ENCODE measurements at regions not wholly inside any gene's neighbourhood (a gene's known extent, or its start where the extent isn't known, plus 50 kb on each side); places are given as distances from the start of the nearest gene placed in this dataset.
A peak's percentile ranks its signal among the peaks of the same experiment; 100 is the strongest.
"Not testable (repeated sequence)": the region's sequence is repeated elsewhere in the genome, so short reads cannot be mapped to it uniquely, and the experiment has no call there.

GRCh38 chr6:132045877-132046276, 94.7 kb upstream of the CCN2 start:
- no peak for DNase-seq (ENCODE audit: low read depth)

GRCh38 chr6:132043148-132043547, 92.0 kb upstream of the CCN2 start:
- no peak for DNase-seq (ENCODE audit: low read depth)

DNA sequence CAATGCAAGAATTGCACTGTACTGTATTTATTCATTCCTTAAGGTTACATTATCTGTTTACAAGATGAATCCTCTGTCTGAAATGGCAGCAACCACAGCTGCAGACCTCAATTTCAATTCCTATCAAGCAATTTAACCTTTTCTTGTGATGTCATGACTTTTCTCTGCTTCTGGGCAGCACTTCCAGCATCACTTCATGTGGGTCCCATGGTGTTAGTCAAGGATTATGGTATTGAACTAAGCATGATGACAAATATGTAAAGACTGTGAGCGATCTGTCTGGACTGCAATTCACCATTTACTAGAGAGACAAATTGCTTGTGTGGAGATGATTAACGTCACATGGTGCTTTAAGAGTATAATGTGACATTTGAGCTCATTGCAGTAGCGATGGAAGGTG, 90.5 kb upstream of the CCN2 start:
- DNase-seq (ENCODE audit: low read depth), result no peak

GRCh38 chr6:132028029-132028428, 76.9 kb upstream of the CCN2 start:
- no peak for DNase-seq (ENCODE audit: low read depth)

GRCh38 chr6:132025468-132025867, 74.3 kb upstream of the CCN2 start:
- no peak for DNase-seq (ENCODE audit: low read depth)

DNA sequence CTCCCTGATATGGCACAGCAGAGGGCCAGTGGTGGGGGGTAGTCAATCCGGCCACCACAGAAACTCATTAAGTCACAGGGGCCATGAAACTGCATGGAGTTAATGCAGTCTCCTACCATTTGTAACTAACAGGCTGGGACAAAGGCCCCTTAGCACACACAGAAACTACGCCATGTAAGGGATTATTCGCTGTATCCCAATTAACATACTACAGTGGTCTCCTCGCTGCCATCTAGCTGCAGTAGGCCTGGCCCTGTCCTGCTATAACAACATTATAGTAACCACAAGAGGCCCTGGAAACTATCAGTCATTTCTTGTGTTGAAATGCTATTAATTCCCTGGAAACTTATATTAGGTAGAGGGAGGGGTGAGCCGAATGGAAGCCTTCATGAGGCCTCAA, 72.3 kb upstream of the CCN2 start:
- DNase-seq (ENCODE audit: low read depth), result no peak

- no peak for DNase-seq (ENCODE audit: low read depth)
These were observed 70.6 kb upstream of the CCN2 start for GRCh38 chr6:132021552-132022375.

DNA sequence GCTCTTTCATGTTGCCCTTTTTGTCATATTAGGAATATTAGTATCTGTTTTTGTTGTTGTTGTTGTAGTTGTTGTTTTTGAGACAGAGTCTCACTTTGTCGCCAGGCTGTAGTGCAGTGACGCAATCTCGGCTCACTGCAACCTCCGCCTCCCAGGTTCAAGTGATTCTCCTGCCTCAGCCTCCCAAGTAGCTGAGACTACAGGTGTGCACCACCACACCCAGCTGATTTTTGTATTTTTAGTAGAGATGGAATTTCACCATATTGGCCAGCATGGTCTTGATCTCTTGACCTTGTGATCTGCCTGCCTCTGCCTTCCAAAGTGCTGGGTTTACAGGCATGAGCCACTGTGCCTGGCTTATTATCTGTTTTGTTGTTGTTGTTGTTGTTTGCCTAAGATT, 69.7 kb upstream of the CCN2 start:
- not testable (repeated sequence) for DNase-seq (ENCODE audit: low read depth)

GRCh38 chr6:132020138-132020581, 69.0 kb upstream of the CCN2 start:
- DNase-seq (ENCODE audit: low read depth), result no peak

DNA sequence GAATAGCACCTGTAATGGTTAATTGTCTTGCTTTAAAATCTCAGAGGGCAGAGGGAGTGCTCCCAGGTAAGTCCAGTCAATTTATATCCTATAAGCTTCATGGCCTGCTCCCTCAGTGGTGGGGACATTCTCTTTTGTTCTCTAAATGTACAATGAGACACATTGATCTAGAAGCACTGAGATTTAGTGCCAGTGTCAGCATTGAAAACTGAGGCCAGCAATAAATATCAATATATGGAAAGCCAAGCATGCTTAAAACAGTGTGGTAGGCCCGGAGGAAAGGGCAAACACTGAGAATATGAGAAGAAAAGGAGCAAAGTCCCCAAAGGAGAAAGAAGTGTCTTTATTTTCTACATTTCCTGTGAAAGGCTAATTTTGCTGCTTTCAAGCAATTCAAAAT, 68.4 kb upstream of the CCN2 start:
- no peak for DNase-seq (ENCODE audit: low read depth)

GRCh38 chr6:132017942-132018341, 66.8 kb upstream of the CCN2 start:
- no peak for DNase-seq (ENCODE audit: low read depth)

GRCh38 chr6:132016396-132016795, 65.2 kb upstream of the CCN2 start:
- DNase-seq (ENCODE audit: low read depth), result no peak

GRCh38 chr6:132011582-132011981, 60.4 kb upstream of the CCN2 start:
- DNase-seq (ENCODE audit: low read depth), result no peak

- DNase-seq (ENCODE audit: low read depth), result no peak
These were observed 58.0 kb upstream of the CCN2 start for GRCh38 chr6:132009175-132009574.

- DNase-seq (ENCODE audit: low read depth), result peak; percentile 53
These were observed 56.5 kb upstream of the CCN2 start for GRCh38 chr6:132007474-132008190.

DNA sequence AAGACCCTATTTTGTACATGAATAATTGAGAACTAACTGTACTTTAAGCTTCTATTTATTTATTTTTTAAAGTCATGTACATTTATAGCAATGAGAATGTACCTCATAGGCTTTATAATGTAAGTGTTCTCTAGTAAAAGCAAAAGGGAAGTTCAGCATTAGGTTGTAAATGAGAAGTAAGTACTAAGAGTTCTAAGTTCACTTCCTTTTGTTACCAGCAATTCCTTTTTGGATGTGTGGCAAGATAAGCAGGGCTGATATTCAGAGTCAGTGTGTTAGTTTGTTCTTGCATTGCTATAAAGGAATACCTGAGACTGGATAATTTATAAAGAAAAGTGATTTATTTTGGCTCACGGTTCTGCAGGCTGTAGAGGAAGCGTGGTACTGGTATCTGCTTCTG, 54.0 kb upstream of the CCN2 start:
- no peak for DNase-seq (ENCODE audit: low read depth)

- no peak for DNase-seq (ENCODE audit: low read depth)
These were observed 53.5 kb upstream of the CCN2 start for GRCh38 chr6:132004668-132005067.

GRCh38 chr6:132003516-132004178, 52.5 kb upstream of the CCN2 start:
- DNase-seq (ENCODE audit: low read depth), result no peak
